Natural killer cell (primary cell): ENCODE measurements at regions not wholly inside any gene's neighbourhood (a gene's known extent, or its start where the extent isn't known, plus 50 kb on each side); places are given as distances from the start of the nearest gene placed in this dataset.

Source experiments
- ATAC-seq, 3 donors: fragments of 150-1000 bp in 2 of 3; fragments of 200-7000 bp in 1 of 3; cut with Tn5 transposase; 1 replicate in 1 of 3; 2 replicates in 2 of 3; pipeline ENCODE4 v1.10.0; 2021; ENCODE audit warnings: mild to moderate bottlenecking in 2 of 3, moderate library complexity in 2 of 3
- DNase-seq, 2 donors: peaks; one replicate each; pipeline versions ENCODE4 v3.0.0 to v3.0.0-alpha.2; 2013 to 2021; ENCODE audit warnings: mixed read lengths in 1 of 2
- H3K27ac ChIP-seq: one replicate; pipeline ENCODE4 v1.5.1; 2013; ENCODE audit warnings: mild to moderate bottlenecking, low read length
- H3K27me3 ChIP-seq: one replicate; pipeline ENCODE4 v1.6.1; 2013; ENCODE audit warnings: low read length; ENCODE audit not compliant: control insufficient read depth, insufficient read depth
- H3K36me3 ChIP-seq: one replicate; pipeline ENCODE4 v1.6.1; 2013; ENCODE audit warnings: low read length; ENCODE audit not compliant: control insufficient read depth, insufficient read depth
- H3K4me1 ChIP-seq: one replicate; pipeline ENCODE4 v1.6.1; 2013; ENCODE audit warnings: low read length; ENCODE audit not compliant: control insufficient read depth, insufficient read depth
- H3K4me3 ChIP-seq: one replicate; pipeline ENCODE4 v1.5.1; 2013; ENCODE audit warnings: low read length
- H3K9me3 ChIP-seq: one replicate; pipeline ENCODE4 v1.6.1; 2013; ENCODE audit warnings: low read length; ENCODE audit not compliant: control insufficient read depth, insufficient read depth
- H3K27ac Mint-ChIP-seq, 2 donors: one replicate each; pipeline ENCODE4 v1.8.0; 2022; ENCODE audit warnings: mild to moderate bottlenecking in 2 of 2, mixed read lengths in 2 of 2, moderate library complexity in 1 of 2
- H3K27me3 Mint-ChIP-seq, 2 donors: one replicate each; pipeline ENCODE4 v1.8.0; 2022; ENCODE audit warnings: low read depth in 2 of 2, mixed read lengths in 2 of 2
- H3K36me3 Mint-ChIP-seq: one replicate; pipeline ENCODE4 v1.8.0; 2022; ENCODE audit warnings: mixed read lengths
- H3K4me1 Mint-ChIP-seq, 2 donors: one replicate each; pipeline ENCODE4 v1.8.0; 2022; ENCODE audit warnings: mixed read lengths in 2 of 2
- H3K4me3 Mint-ChIP-seq: one replicate; pipeline ENCODE4 v1.8.0; 2022; ENCODE audit warnings: mild to moderate bottlenecking, moderate library complexity, mixed read lengths
- H3K9me3 Mint-ChIP-seq, 2 donors: one replicate each; pipeline ENCODE4 v1.8.0; 2022; ENCODE audit warnings: mixed read lengths in 2 of 2
- CTCF ChIP-seq: fragments of 200-600 bp; IDR thresholded peaks from one replicate; pipeline ENCODE4 v1.8.0; 2022; ENCODE audit warnings: antibody characterized with exemption
- WGBS: methylation state at CpG from one replicate; pipeline ENCODE4 v1.1.7; 2013; ENCODE audit warnings: missing lambda C conversion rate; ENCODE audit not compliant: insufficient coverage; 5-methylcytosine and 5-hydroxymethylcytosine counted together
- intact Hi-C: fragments of 100-400 bp; cut with micrococcal nuclease; formaldehyde crosslinking; loops from one replicate; pipeline ENCODE4 v1.14.2; 2022

- H3K36me3 Mint-ChIP-seq = no peaks in the 10 kb centered on the region
- Histone ChIP-seq H3K9me3 (no peaks in the 10 kb centered on the region), H3K4me3 (no peak overlapping the region), H3K27me3 (no peaks in the 10 kb centered on the region), H3K36me3 (no peaks in the 10 kb centered on the region), H3K4me1 (no peaks in the 10 kb centered on the region), H3K27ac (no peak overlapping the region)
- ATAC-seq (no peak), DNase-seq (no peak)
- H3K27me3 Mint-ChIP-seq = peaks cover 11 to 28% of the 10 kb centered on the region in 2 donors
- H3K4me1 Mint-ChIP-seq = no peaks in the 10 kb centered on the region
- intact Hi-C loops = no loop called here
- H3K4me3 Mint-ChIP-seq = no peak overlapping the region
- WGBS = 95% methylated on average over 4 of the region's 4 CpGs
- H3K9me3 Mint-ChIP-seq = no peaks in the 10 kb centered on the region
- no peak for TF ChIP-seq CTCF
- H3K27ac Mint-ChIP-seq = no peak overlapping the region
Observed at GRCh38 chr15:61657461-61657860, 402.8 kb downstream of the VPS13C start.

- no peak for TF ChIP-seq CTCF
- Mint-ChIP-seq H3K36me3 (no peaks in the 10 kb centered on the region), H3K4me1 (no peaks in the 10 kb centered on the region), H3K27ac (no peak overlapping the region), H3K9me3 (no peaks in the 10 kb centered on the region), H3K27me3 (peaks cover 8 to 19% of the 10 kb centered on the region in 2 donors), H3K4me3 (no peak overlapping the region)
- Histone ChIP-seq H3K4me3 (no peak overlapping the region), H3K36me3 (no peaks in the 10 kb centered on the region), H3K9me3 (no peaks in the 10 kb centered on the region), H3K27ac (no peak overlapping the region), H3K4me1 (no peaks in the 10 kb centered on the region), H3K27me3 (no peaks in the 10 kb centered on the region)
- ATAC-seq (no peak), DNase-seq (no peak)
- 95% methylated on average over 11 of the region's 11 CpGs for WGBS
- intact Hi-C loops = no loop called here
Observed at GRCh38 chr15:61656391-61656790, 403.9 kb downstream of the VPS13C start.

- H3K36me3 Mint-ChIP-seq = no peaks in the 10 kb centered on the region
- 82% methylated on average over 3 of the region's 3 CpGs for WGBS
- no peak for TF ChIP-seq CTCF
- ATAC-seq (no peak), DNase-seq (no peak)
- H3K4me3 ChIP-seq = no peak overlapping the region
- H3K9me3 ChIP-seq = no peaks in the 10 kb centered on the region
- H3K4me1 Mint-ChIP-seq = no peaks in the 10 kb centered on the region
- H3K27me3 ChIP-seq = no peaks in the 10 kb centered on the region
- H3K27me3 Mint-ChIP-seq = peaks cover 8 to 16% of the 10 kb centered on the region in 2 donors
- no peaks in the 10 kb centered on the region for H3K9me3 Mint-ChIP-seq
- intact Hi-C loops = no loop called here
- H3K27ac ChIP-seq = no peak overlapping the region
- H3K36me3 ChIP-seq = no peaks in the 10 kb centered on the region
- H3K27ac Mint-ChIP-seq = no peak overlapping the region
- no peak overlapping the region for H3K4me3 Mint-ChIP-seq
- no peaks in the 10 kb centered on the region for H3K4me1 ChIP-seq
Observed at GRCh38 chr15:61655881-61656280, 404.4 kb downstream of the VPS13C start.

GRCh38 chr15:61654918-61655317 lies 405.3 kb downstream of the VPS13C start:
- ATAC-seq (no peak), DNase-seq (no peak)
- no peak overlapping the region for H3K27ac ChIP-seq
- H3K27me3 Mint-ChIP-seq = peaks cover 6 to 7% of the 10 kb centered on the region in 2 donors
- no peaks in the 10 kb centered on the region for H3K9me3 Mint-ChIP-seq
- H3K27ac Mint-ChIP-seq = no peak overlapping the region
- WGBS = 93% methylated on average over 12 of the region's 12 CpGs
- H3K4me3 Mint-ChIP-seq = no peak overlapping the region
- H3K9me3 ChIP-seq = no peaks in the 10 kb centered on the region
- H3K4me1 ChIP-seq = no peaks in the 10 kb centered on the region
- TF ChIP-seq CTCF = no peak
- no peaks in the 10 kb centered on the region for H3K36me3 ChIP-seq
- intact Hi-C loops = no loop called here
- no peaks in the 10 kb centered on the region for H3K36me3 Mint-ChIP-seq
- no peaks in the 10 kb centered on the region for H3K27me3 ChIP-seq
- H3K4me1 Mint-ChIP-seq = no peaks in the 10 kb centered on the region
- no peak overlapping the region for H3K4me3 ChIP-seq
